ENCODE measurements at regions not wholly inside any gene's neighbourhood (a gene's known extent, or its start where the extent isn't known, plus 50 kb on each side); places are given as distances from the start of the nearest gene placed in this dataset.

DNA sequence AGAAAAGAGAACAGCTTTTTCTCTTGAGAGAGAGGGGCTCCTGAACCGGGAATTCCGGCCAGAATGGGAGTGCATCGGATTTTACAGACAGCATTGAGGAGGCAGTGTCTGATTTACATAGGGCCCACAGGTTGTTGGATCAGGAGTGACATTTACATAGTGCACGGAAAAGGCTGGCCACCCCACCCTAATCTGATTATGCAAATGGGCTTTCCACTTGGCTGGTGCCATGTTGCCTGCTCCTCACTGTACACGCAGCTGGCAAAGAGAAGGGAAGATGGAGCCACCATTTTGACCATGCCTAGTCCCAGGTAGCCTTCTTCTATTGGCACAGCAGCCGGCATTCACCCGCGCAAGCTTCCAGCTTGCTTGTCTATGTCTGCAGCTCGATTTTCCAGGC lies 77.5 kb upstream of the FAM171A1 start:
- Histone ChIP-seq H3K9me3 (no peaks in the 10 kb centered on the region), H3K27me3 (no peaks in the 10 kb centered on the region), H3K4me3 (no peak overlapping the region), H3K4me1 (no peaks in the 10 kb centered on the region), H3K27ac (no peak overlapping the region), H3K36me3 (no peaks in the 10 kb centered on the region)
- no peak for DNase-seq
- intact Hi-C loops (cut with DNase I): no loop called here
- TF ChIP-seq, protein P1, sequence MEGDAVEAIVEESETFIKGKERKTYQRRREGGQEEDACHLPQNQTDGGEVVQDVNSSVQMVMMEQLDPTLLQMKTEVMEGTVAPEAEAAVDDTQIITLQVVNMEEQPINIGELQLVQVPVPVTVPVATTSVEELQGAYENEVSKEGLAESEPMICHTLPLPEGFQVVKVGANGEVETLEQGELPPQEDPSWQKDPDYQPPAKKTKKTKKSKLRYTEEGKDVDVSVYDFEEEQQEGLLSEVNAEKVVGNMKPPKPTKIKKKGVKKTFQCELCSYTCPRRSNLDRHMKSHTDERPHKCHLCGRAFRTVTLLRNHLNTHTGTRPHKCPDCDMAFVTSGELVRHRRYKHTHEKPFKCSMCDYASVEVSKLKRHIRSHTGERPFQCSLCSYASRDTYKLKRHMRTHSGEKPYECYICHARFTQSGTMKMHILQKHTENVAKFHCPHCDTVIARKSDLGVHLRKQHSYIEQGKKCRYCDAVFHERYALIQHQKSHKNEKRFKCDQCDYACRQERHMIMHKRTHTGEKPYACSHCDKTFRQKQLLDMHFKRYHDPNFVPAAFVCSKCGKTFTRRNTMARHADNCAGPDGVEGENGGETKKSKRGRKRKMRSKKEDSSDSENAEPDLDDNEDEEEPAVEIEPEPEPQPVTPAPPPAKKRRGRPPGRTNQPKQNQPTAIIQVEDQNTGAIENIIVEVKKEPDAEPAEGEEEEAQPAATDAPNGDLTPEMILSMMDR (IDR thresholded peaks at IDR 0.05): no peak
- ATAC-seq: no peak

DNA sequence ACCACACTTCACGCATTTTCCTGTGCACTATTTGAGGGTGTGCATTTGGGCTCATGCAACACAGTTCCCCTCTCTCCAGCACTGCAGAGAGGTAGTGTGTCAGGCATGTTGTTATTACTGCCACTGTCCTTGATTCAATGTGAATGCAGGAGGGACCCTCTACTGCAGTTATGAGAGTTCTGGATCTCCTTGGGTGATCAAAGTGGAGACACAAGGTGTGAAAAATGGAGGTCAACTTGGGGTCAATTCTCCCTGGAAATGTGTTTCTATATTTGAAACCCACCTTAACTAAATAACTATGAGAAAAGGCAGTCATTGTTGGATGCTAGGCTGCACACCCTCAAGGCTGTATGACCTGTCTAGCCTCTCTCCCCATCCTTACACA lies 73.9 kb upstream of the FAM171A1 start:
- Histone ChIP-seq H3K4me1 (no peaks in the 10 kb centered on the region), H3K27me3 (no peaks in the 10 kb centered on the region), H3K9me3 (no peaks in the 10 kb centered on the region), H3K4me3 (no peak overlapping the region), H3K27ac (no peak overlapping the region), H3K36me3 (no peaks in the 10 kb centered on the region)
- no peak for DNase-seq
- no peak for ATAC-seq
- intact Hi-C loops (cut with DNase I): no loop called here
- TF ChIP-seq, protein P1 (IDR thresholded peaks at IDR 0.05): no peak

- Histone ChIP-seq H3K27me3 (no peaks in the 10 kb centered on the region), H3K27ac (no peak overlapping the region), H3K4me1 (no peaks in the 10 kb centered on the region), H3K9me3 (no peaks in the 10 kb centered on the region), H3K4me3 (no peak overlapping the region), H3K36me3 (no peaks in the 10 kb centered on the region)
- ATAC-seq (no peak), DNase-seq (no peak)
- TF ChIP-seq, protein P1 (IDR thresholded peaks at IDR 0.05): no peak
- intact Hi-C loops (cut with DNase I): no loop called here
These were observed 73.3 kb upstream of the FAM171A1 start for GRCh38 chr10:15444105-15445005.

- Histone ChIP-seq H3K4me3 (no peak overlapping the region), H3K27me3 (no peaks in the 10 kb centered on the region), H3K36me3 (no peaks in the 10 kb centered on the region), H3K27ac (no peak overlapping the region), H3K9me3 (no peaks in the 10 kb centered on the region), H3K4me1 (no peaks in the 10 kb centered on the region)
- DNase-seq (no peak), ATAC-seq (no peak)
- TF ChIP-seq, protein P1 (IDR thresholded peaks at IDR 0.05): no peak
- intact Hi-C loops (cut with DNase I): no loop called here
These were observed 71.0 kb upstream of the FAM171A1 start for GRCh38 chr10:15442056-15442455.

DNA sequence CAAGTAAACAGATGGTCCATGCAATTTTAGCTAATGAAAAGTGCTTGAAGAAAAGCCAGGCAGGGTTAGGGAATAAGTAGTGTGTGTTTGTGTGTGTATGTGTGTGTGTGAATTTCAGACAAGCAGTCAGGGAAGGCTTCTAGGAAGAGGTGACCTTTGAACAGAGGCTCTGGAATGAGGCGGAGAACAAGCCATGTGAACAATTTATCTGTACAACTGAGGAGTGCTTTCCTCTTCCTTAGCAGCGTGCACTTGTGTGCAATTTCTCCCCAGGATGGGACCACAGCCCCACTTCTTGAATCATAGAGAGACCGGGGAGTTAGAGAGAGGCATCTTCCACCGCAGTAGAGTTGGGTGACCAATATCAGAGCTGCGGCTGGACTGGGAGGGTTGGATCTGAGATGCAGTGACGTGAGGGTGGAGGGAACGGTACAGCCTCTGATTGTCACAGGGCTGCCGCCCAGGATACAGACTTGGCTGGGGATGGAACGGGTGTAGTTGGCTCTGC lies 69.2 kb upstream of the FAM171A1 start:
- Histone ChIP-seq H3K4me1 (no peaks in the 10 kb centered on the region), H3K4me3 (no peak overlapping the region), H3K36me3 (no peaks in the 10 kb centered on the region), H3K27ac (no peak overlapping the region), H3K9me3 (no peaks in the 10 kb centered on the region), H3K27me3 (no peaks in the 10 kb centered on the region)
- TF ChIP-seq, protein P1 (IDR thresholded peaks at IDR 0.05): no peak
- DNase-seq (no peak), ATAC-seq (no peak)
- intact Hi-C loops (cut with DNase I): no loop called here

All from upper lobe of right lung (tissue), 1 donor.